ENCODE measurements at regions not wholly inside any gene's neighbourhood (a gene's known extent, or its start where the extent isn't known, plus 50 kb on each side); places are given as distances from the start of the nearest gene placed in this dataset.

DNA sequence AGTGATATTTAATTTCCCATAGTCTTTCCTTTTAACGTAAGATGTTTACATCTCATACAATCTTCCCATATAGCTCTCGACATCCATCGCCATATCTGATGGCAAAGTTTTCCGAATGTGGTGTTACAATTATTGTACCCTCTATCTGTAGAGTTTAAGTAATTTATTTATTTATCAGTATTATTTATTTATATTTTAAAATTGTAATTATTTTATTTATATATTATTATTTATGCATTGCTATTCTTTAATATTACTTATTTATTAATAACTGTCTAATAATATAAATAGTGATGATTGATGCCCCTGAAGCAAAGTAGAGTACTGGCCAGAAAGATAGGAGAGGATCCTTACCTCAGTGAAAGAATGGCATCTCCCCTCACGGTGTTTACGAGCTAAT lies 812.9 kb downstream of the VGLL3 start:
- no peak for TF ChIP-seq EZH2phosphoT487 (IDR thresholded peaks at IDR 0.05; ENCODE audit: insufficient read depth, low read depth)
- no peak for TF ChIP-seq EZH2 (IDR thresholded peaks at IDR 0.05; ENCODE audit: insufficient read depth, poor library complexity, severe bottlenecking)

Data from GM23248 (cell line).